ENCODE measurements at regions not wholly inside any gene's neighbourhood (a gene's known extent, or its start where the extent isn't known, plus 50 kb on each side); places are given as distances from the start of the nearest gene placed in this dataset.

DNA sequence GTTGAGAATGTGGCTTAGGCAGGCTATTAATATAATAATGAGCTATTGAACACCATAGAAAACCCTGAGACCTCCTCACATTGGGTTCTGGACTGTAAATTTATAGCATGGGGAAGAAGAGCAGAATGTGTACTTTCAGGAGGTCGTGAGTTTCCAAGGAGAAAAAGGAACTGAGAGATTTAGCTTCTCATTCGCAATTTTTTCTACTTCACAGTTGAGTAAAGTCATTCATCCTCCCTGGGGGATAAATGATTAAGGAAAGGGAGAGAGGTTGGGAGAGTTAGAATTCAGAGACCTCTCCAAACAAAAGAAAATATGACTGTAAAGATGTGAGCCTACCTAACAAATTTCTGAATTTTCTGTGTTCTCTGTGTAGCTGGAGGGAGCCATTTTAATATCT is 205.8 kb upstream of the CYRIA start:
- no peak overlapping the region for H3K4me3 ChIP-seq
- H3K79me2 ChIP-seq (replicated peaks; ENCODE audit: insufficient read depth): no peaks in the 10 kb centered on the region
- Mint-ChIP-seq H3K27me3 (ENCODE audit: insufficient read depth, low read depth, poor library complexity) (no peaks in the 10 kb centered on the region), H3K4me3 (no peak overlapping the region), H3K27ac (no peak overlapping the region), H3K36me3 (ENCODE audit: low read depth) (no peaks in the 10 kb centered on the region), H3K9me3 (no peaks in the 10 kb centered on the region), H3K4me1 (peaks cover 16% of the 10 kb centered on the region)
- no peaks in the 10 kb centered on the region for H3K36me3 ChIP-seq (ENCODE audit: insufficient read depth)
- no peaks in the 10 kb centered on the region for H3K4me1 ChIP-seq (ENCODE audit: insufficient read depth)
- H4K20me1 ChIP-seq (replicated peaks; ENCODE audit: insufficient read depth): no peaks in the 10 kb centered on the region
- TF ChIP-seq POLR2AphosphoS5 (IDR thresholded peaks at IDR 0.05; ENCODE audit: low read depth): no peak
- TF ChIP-seq ZNF462 (CRISPR knock-in tag; IDR thresholded peaks at IDR 0.05): no peak
- TF ChIP-seq ETS1 (IDR thresholded peaks at IDR 0.05): no peak
- no peak for TF ChIP-seq ZNF114 (CRISPR knock-in tag; IDR thresholded peaks at IDR 0.05)
- no peak for TF ChIP-seq NANOG (IDR thresholded peaks at IDR 0.05; ENCODE audit: borderline replicate concordance)
- no peak for TF ChIP-seq EZH2 (IDR thresholded peaks at IDR 0.05; ENCODE audit: low read depth, unreplicated experiment)
- no peak for TF ChIP-seq JUNB (IDR thresholded peaks at IDR 0.05; ENCODE audit: unreplicated experiment)
- no peak for TF ChIP-seq EZH2phosphoT487 (IDR thresholded peaks at IDR 0.05; ENCODE audit: unreplicated experiment)
- no peak for TF ChIP-seq CTCF (conservative IDR thresholded peaks at IDR 0.05; ENCODE audit: low read depth in 2 of 2)
- TF ChIP-seq CREB1 (CRISPR knock-in tag; IDR thresholded peaks at IDR 0.05; ENCODE audit: low read depth): no peak
- no peak for TF ChIP-seq STAT1 (IDR thresholded peaks at IDR 0.05; ENCODE audit: unreplicated experiment)
- TF ChIP-seq ZNF331 (CRISPR knock-in tag; IDR thresholded peaks at IDR 0.05; ENCODE audit: low read depth): no peak
- TF ChIP-seq REST (IDR thresholded peaks at IDR 0.05; ENCODE audit: unreplicated experiment): no peak
- H3F3A ChIP-seq (replicated peaks; ENCODE audit: low read depth): no peaks in the 10 kb centered on the region
- DNase-seq (ENCODE audit: low spot score) (no peak), ATAC-seq (no peak)
- H3K4me2 ChIP-seq: no peak overlapping the region
- H3K27ac ChIP-seq (ENCODE audit: low read depth): no peak overlapping the region
- no peaks in the 10 kb centered on the region for H3K27me3 ChIP-seq (ENCODE audit: insufficient read depth)
- H2AFZ ChIP-seq: peak overlapping the region; percentile 53; the same call in 1 of the 2 replicates
- no peaks in the 10 kb centered on the region for H3K9me2 ChIP-seq (ENCODE audit: insufficient read depth)

Measured in GM23338 (cell line).